ENCODE measurements at regions not wholly inside any gene's neighbourhood (a gene's known extent, or its start where the extent isn't known, plus 50 kb on each side); places are given as distances from the start of the nearest gene placed in this dataset.
"Not testable (repeated sequence)": the region's sequence is repeated elsewhere in the genome, so short reads cannot be mapped to it uniquely, and the experiment has no call there.

DNA sequence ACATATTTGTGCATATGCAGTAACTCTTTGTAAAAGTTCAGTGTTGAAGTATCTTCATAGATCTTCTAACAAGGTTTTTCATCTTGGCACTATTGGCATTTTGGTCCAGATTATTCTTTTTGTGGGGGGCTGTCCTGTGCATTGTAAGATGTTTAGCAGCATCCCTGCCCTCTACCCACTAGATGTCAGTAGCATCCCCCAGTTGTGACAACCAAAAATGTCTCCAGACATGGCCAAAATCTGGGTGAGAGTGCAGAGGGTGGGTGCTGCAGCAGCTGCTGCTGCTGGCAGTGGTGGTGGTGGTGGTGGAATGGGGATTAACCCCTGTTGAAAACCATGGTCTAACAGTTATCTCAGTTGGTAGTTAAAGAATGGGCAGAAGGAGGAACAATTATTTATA is 370.0 kb downstream of the GPAT3 start:
- Histone ChIP-seq H3K9ac (ENCODE audit: insufficient read length) (no peak overlapping the region), H3K36me3 (ENCODE audit: insufficient read depth, low read length) (no peaks in the 10 kb centered on the region), H3K27ac (no peak overlapping the region), H3K9me3 (ENCODE audit: low read depth, low read length) (no peaks in the 10 kb centered on the region), H3K4me3 (no peak overlapping the region)
- no peak for DNase-seq (ENCODE audit: low read depth, low spot score)
- TF ChIP-seq FOXP2 (optimal IDR thresholded peaks at IDR 0.05; ENCODE audit: control extremely low read depth, extremely low read length, insufficient read depth): no peak
- TF ChIP-seq POLR2AphosphoS5 (IDR thresholded peaks at IDR 0.05; ENCODE audit: borderline replicate concordance, low read depth, low read length): no peak
- TF ChIP-seq EZH2 (IDR thresholded peaks at IDR 0.05): no peak

- H3K9me3 ChIP-seq (ENCODE audit: low read depth, low read length); H3K9ac ChIP-seq (ENCODE audit: insufficient read length); H3K4me3 ChIP-seq; H3K36me3 ChIP-seq (ENCODE audit: insufficient read depth, low read length); DNase-seq (ENCODE audit: low read depth, low spot score); H3K27ac ChIP-seq: not testable (repeated sequence)
Observed at GRCh38 chr4:83903740-83904139, 367.8 kb downstream of the GPAT3 start.

DNA sequence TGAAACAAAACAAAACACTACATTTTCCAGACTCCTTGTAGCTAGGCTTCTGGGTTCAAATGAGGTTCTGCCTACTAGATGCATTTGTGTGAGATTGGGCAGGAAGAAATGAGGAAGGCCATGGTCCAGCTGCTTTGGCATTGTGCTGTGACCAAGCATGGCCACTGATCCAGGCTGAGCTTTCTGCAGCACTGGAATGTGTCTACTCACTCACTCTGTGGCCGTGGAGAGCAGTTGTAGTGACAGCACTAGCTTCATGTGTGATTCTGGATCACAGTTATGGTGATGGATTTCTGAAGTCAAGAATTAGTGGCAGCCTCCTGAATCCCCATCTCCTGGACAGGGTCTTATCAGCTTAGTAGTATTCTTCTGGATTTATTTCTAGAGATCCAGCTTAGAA is 358.9 kb downstream of the GPAT3 start:
- no peaks in the 10 kb centered on the region for H3K9me3 ChIP-seq (ENCODE audit: low read depth, low read length)
- H3K4me3 ChIP-seq: no peak overlapping the region
- no peak overlapping the region for H3K9ac ChIP-seq (ENCODE audit: insufficient read length)
- H3K27ac ChIP-seq: no peak overlapping the region
- TF ChIP-seq FOXP2 (optimal IDR thresholded peaks at IDR 0.05; ENCODE audit: control extremely low read depth, extremely low read length, insufficient read depth) (no peak), POLR2AphosphoS5 (IDR thresholded peaks at IDR 0.05; ENCODE audit: borderline replicate concordance, low read depth, low read length) (no peak), EZH2 (IDR thresholded peaks at IDR 0.05) (no peak)
- no peak for DNase-seq (ENCODE audit: low read depth, low spot score)
- H3K36me3 ChIP-seq (ENCODE audit: insufficient read depth, low read length): no peaks in the 10 kb centered on the region

- H3K36me3 ChIP-seq (ENCODE audit: insufficient read depth, low read length): no peaks in the 10 kb centered on the region
- no peak overlapping the region for H3K4me3 ChIP-seq
- 0 out of 2 replicates have a peak, but pooled peaks cover 4% of the 10 kb centered on the region for H3K9me3 ChIP-seq (ENCODE audit: low read depth, low read length)
- DNase-seq (ENCODE audit: low read depth, low spot score): no peak
- TF ChIP-seq POLR2AphosphoS5 (IDR thresholded peaks at IDR 0.05; ENCODE audit: borderline replicate concordance, low read depth, low read length) (no peak), EZH2 (IDR thresholded peaks at IDR 0.05) (no peak), FOXP2 (optimal IDR thresholded peaks at IDR 0.05; ENCODE audit: control extremely low read depth, extremely low read length, insufficient read depth) (no peak)
- H3K9ac ChIP-seq (ENCODE audit: insufficient read length): no peak overlapping the region
- no peak overlapping the region for H3K27ac ChIP-seq
Observed at GRCh38 chr4:83890816-83891215, 354.9 kb downstream of the GPAT3 start.

- no peaks in the 10 kb centered on the region for H3K36me3 ChIP-seq (ENCODE audit: insufficient read depth, low read length)
- H3K27ac ChIP-seq: no peak overlapping the region
- no peak for TF ChIP-seq EZH2 (IDR thresholded peaks at IDR 0.05)
- TF ChIP-seq POLR2AphosphoS5 (IDR thresholded peaks at IDR 0.05; ENCODE audit: borderline replicate concordance, low read depth, low read length): no peak
- no peak for TF ChIP-seq FOXP2 (optimal IDR thresholded peaks at IDR 0.05; ENCODE audit: control extremely low read depth, extremely low read length, insufficient read depth)
- no peak for DNase-seq (ENCODE audit: low read depth, low spot score)
- H3K4me3 ChIP-seq: no peak overlapping the region
- H3K9me3 ChIP-seq (ENCODE audit: low read depth, low read length): 0 out of 2 replicates have a peak, but pooled peaks cover 4% of the 10 kb centered on the region
- no peak overlapping the region for H3K9ac ChIP-seq (ENCODE audit: insufficient read length)
Observed at GRCh38 chr4:83890231-83890630, 354.3 kb downstream of the GPAT3 start.

GRCh38 chr4:83889802-83890201 is 353.9 kb downstream of the GPAT3 start:
- DNase-seq (ENCODE audit: low read depth, low spot score): no peak
- Histone ChIP-seq H3K36me3 (ENCODE audit: insufficient read depth, low read length) (no peaks in the 10 kb centered on the region), H3K4me3 (no peak overlapping the region), H3K9ac (ENCODE audit: insufficient read length) (no peak overlapping the region), H3K9me3 (ENCODE audit: low read depth, low read length) (0 out of 2 replicates have a peak, but pooled peaks cover 4% of the 10 kb centered on the region), H3K27ac (no peak overlapping the region)
- no peak for TF ChIP-seq FOXP2 (optimal IDR thresholded peaks at IDR 0.05; ENCODE audit: control extremely low read depth, extremely low read length, insufficient read depth)
- TF ChIP-seq POLR2AphosphoS5 (IDR thresholded peaks at IDR 0.05; ENCODE audit: borderline replicate concordance, low read depth, low read length): no peak
- TF ChIP-seq EZH2 (IDR thresholded peaks at IDR 0.05): no peak

DNA sequence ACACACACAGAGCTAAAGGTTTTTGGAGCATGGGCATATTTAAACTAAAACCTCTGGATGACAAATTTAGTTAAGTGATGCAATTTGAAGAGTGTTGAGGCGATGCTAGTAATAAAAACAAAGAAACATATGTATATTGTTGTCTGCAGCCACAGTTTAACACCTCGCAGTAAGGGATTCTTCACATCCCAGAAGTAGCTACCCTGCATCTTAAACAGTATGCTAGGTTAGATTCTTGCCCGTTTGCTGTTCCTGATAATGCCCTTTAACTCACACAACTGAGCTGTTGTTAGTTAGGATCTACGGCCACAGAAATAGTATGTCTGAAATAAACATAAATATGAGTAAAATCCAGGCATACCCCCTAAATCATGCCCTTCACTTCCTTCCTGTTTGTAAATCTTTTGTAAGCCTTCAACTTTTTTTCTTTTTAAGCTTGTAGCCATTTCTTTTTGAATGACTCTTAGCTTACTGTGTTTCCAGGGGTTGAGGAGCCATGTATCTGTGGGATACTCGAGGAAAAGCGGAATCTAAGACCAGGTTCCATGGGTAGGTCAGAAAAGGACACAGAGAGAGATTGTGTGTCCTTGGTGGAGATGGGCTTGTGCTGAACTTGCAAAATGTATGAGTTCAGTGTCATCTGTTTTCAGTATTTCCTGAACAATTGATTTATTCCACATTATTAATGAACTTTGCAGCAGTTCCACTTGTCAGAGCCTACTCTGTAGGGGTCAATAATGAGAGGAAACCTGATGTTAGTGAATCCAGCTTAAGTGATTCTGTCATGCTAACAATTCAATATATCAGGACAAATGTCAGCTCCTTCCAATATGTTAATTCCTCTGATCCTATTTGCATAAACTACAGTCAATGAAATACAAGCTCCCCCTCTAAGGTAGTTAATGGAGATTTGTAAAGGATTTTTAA is 349.6 kb downstream of the GPAT3 start:
- H3K9me3 ChIP-seq (ENCODE audit: low read depth, low read length): 0 out of 2 replicates have a peak, but pooled peaks cover 4% of the 10 kb centered on the region
- no peaks in the 10 kb centered on the region for H3K36me3 ChIP-seq (ENCODE audit: insufficient read depth, low read length)
- peak; percentile 12 for DNase-seq (ENCODE audit: low read depth, low spot score)
- TF ChIP-seq FOXP2 (optimal IDR thresholded peaks at IDR 0.05; ENCODE audit: control extremely low read depth, extremely low read length, insufficient read depth) (no peak), POLR2AphosphoS5 (IDR thresholded peaks at IDR 0.05; ENCODE audit: borderline replicate concordance, low read depth, low read length) (no peak), EZH2 (IDR thresholded peaks at IDR 0.05) (no peak)
- H3K9ac ChIP-seq (ENCODE audit: insufficient read length): no peak overlapping the region
- H3K4me3 ChIP-seq: peak overlapping the region; percentile 48
- H3K27ac ChIP-seq: peak overlapping the region; percentile 82

DNA sequence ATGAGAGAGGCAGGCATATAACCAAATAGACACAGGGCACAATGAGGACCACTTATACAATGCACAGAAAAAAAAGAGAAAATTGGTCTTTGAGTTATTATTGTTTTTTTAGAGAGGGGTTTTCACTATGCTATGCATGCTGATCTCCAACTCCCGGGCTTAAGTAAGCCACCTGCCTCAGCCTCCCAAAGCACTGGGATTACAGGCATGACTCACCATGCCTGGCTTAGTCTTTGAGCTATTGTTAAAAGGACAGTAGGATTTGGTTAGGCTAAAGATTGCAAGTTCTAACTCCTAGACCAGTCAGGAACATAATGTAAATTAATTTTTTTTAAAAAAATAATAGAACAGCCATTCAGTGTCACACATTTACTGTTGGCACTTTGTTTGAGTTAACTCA is 340.1 kb downstream of the GPAT3 start:
- no peaks in the 10 kb centered on the region for H3K36me3 ChIP-seq (ENCODE audit: insufficient read depth, low read length)
- no peak for DNase-seq (ENCODE audit: low read depth, low spot score)
- H3K4me3 ChIP-seq: no peak overlapping the region
- TF ChIP-seq EZH2 (IDR thresholded peaks at IDR 0.05): no peak
- no peak for TF ChIP-seq FOXP2 (optimal IDR thresholded peaks at IDR 0.05; ENCODE audit: control extremely low read depth, extremely low read length, insufficient read depth)
- no peak for TF ChIP-seq POLR2AphosphoS5 (IDR thresholded peaks at IDR 0.05; ENCODE audit: borderline replicate concordance, low read depth, low read length)
- H3K27ac ChIP-seq: no peak overlapping the region
- H3K9ac ChIP-seq (ENCODE audit: insufficient read length): no peak overlapping the region
- H3K9me3 ChIP-seq (ENCODE audit: low read depth, low read length): no peaks in the 10 kb centered on the region
